ENCODE measurements at regions not wholly inside any gene's neighbourhood (a gene's known extent, or its start where the extent isn't known, plus 50 kb on each side); places are given as distances from the start of the nearest gene placed in this dataset.

- H3K4me3 ChIP-seq (ENCODE audit: low read depth, low read length) = no peak overlapping the region
- no peak for DNase-seq (ENCODE audit: low read depth)
- TF ChIP-seq CTCF (IDR thresholded peaks at IDR 0.05; ENCODE audit: control insufficient read depth, extremely low read depth, insufficient read depth) = no peak
Observed at GRCh38 chr2:188187726-188188125, 103.9 kb upstream of the GULP1 start.

DNA sequence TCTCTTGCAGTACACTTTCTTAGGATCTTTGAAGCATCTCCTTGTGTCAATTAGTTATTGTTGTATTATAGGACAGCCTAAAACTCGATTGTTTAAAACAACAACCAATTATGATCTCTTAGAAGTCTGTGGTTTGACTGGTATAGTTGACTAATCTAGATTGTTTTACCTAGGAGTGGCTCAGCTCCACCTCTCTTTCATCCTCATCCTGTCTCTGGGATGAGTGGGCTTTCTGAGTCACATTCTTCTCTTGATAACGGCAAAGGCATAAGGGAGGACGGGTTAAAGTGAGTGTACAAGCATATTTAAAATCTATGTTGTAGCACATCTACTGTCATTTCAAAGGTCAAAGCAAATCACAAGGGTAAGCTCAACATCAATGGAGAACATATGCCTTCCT, 102.3 kb upstream of the GULP1 start:
- TF ChIP-seq CTCF (IDR thresholded peaks at IDR 0.05; ENCODE audit: control insufficient read depth, extremely low read depth, insufficient read depth) = no peak
- DNase-seq (ENCODE audit: low read depth) = no peak
- H3K4me3 ChIP-seq (ENCODE audit: low read depth, low read length) = no peak overlapping the region

DNA sequence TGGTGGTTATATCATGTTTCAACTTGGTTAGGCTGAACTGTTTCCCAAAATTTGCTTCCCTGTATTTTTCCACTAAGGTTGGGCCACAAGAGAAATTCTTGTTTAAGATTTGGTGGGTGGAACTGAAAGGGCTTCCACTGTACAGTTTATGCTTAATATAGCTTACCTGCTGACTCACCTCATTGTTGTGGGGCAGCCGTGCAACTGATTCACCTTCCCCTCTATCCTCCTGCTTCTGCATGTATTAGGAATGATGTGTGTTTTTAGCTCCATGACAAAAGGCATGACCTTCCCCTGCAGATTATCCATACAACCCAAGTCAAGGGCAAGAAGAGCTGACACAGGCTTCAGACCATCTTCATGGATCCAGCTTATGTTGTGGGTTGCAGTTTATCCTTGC, 98.4 kb upstream of the GULP1 start:
- no peak for DNase-seq (ENCODE audit: low read depth)
- no peak for TF ChIP-seq CTCF (IDR thresholded peaks at IDR 0.05; ENCODE audit: control insufficient read depth, extremely low read depth, insufficient read depth)
- H3K4me3 ChIP-seq (ENCODE audit: low read depth, low read length) = no peak overlapping the region

- TF ChIP-seq CTCF (IDR thresholded peaks at IDR 0.05; ENCODE audit: control insufficient read depth, extremely low read depth, insufficient read depth) = no peak
- no peak for DNase-seq (ENCODE audit: low read depth)
Observed at GRCh38 chr2:188196343-188197008, 95.2 kb upstream of the GULP1 start.

DNA sequence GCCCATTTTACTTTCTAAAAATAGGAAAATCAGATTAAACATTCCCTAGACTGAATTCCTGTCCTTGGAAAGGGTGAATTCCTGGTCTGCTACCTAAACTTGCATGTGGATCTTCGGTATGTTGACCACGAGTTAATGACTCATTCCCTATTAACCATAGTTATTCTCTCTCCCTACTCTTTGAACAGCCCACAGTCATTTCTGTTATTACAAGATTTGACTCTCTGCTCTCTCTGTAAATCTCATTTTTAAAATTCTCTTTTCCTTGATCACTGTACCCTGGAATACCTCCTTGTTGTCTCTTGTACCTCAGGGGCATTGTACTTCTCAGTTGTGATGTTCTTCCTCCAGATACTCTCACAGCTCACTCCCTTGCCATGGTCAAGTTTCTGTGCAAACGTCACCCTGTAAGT, 92.0 kb upstream of the GULP1 start:
- H3K4me3 ChIP-seq (ENCODE audit: low read depth, low read length) = no peak overlapping the region
- DNase-seq (ENCODE audit: low read depth) = no peak
- no peak for TF ChIP-seq CTCF (IDR thresholded peaks at IDR 0.05; ENCODE audit: control insufficient read depth, extremely low read depth, insufficient read depth)

More at GRCh38 chr2:188196343-188197008, 95.2 kb upstream of the GULP1 start:
- H3K4me3 ChIP-seq (ENCODE audit: low read depth, low read length) = no peak overlapping the region

GRCh38 chr2:188201639-188202038, 90.0 kb upstream of the GULP1 start:
- no peak for DNase-seq (ENCODE audit: low read depth)
- no peak for TF ChIP-seq CTCF (IDR thresholded peaks at IDR 0.05; ENCODE audit: control insufficient read depth, extremely low read depth, insufficient read depth)
- no peak overlapping the region for H3K4me3 ChIP-seq (ENCODE audit: low read depth, low read length)

DNA sequence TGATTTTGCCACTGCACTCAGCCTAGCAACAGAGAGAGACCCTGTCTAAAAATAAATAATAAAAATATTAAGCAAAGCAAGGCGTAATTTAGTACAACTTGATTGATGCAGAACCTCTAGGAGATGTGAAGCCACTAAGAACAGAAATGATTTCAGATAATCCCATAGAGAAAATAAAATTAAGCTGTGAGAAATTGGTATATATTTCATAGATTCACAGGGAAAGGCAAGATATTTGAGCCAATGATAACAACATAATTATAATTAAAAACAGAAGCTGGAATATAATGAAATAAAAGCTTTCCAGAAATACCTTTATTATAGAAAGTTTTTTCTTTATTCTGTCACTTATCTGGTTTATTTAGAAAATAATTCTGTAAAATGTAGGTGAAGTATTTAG, 88.9 kb upstream of the GULP1 start:
- TF ChIP-seq CTCF (IDR thresholded peaks at IDR 0.05; ENCODE audit: control insufficient read depth, extremely low read depth, insufficient read depth) = no peak
- DNase-seq (ENCODE audit: low read depth) = no peak
- no peak overlapping the region for H3K4me3 ChIP-seq (ENCODE audit: low read depth, low read length)
